Chondrocyte (in vitro differentiated cells): ENCODE measurements at regions not wholly inside any gene's neighbourhood (a gene's known extent, or its start where the extent isn't known, plus 50 kb on each side); places are given as distances from the start of the nearest gene placed in this dataset.
"Not testable (repeated sequence)": the region's sequence is repeated elsewhere in the genome, so short reads cannot be mapped to it uniquely, and the experiment has no call there.

ENCODE experiments used
- DNase-seq: peaks from one replicate; pipeline ENCODE4 v3.0.0; 2021; ENCODE audit warnings: mixed read lengths, low spot score
- H3K27ac Mint-ChIP-seq: one replicate; pipeline ENCODE4 v1.8.0; 2021; ENCODE audit warnings: mild to moderate bottlenecking, moderate library complexity, mixed read lengths; ENCODE audit not compliant: unreplicated experiment
- H3K27me3 Mint-ChIP-seq: 2 replicates; pipeline ENCODE4 v1.8.0; 2021; ENCODE audit warnings: low read depth, mixed read lengths
- H3K36me3 Mint-ChIP-seq: 2 replicates; pipeline ENCODE4 v1.8.0; 2021; ENCODE audit warnings: low read depth, mixed read lengths
- H3K4me1 Mint-ChIP-seq: 2 replicates; pipeline ENCODE4 v1.8.0; 2021; ENCODE audit warnings: low read depth, mild to moderate bottlenecking, mixed read lengths
- H3K4me3 Mint-ChIP-seq: one replicate; pipeline ENCODE4 v1.8.0; 2021; ENCODE audit warnings: mild to moderate bottlenecking, moderate library complexity, mixed read lengths; ENCODE audit not compliant: unreplicated experiment
- H3K9me3 Mint-ChIP-seq: 2 replicates; pipeline ENCODE4 v1.8.0; 2021; ENCODE audit warnings: low read depth, mixed read lengths
- CTCF ChIP-seq: fragments of 200-600 bp; sonication (generic); IDR thresholded peaks from 2 replicates; pipeline ENCODE4 v1.5.0; 2021; ENCODE audit warnings: antibody characterized with exemption, mild to moderate bottlenecking, moderate library complexity

GRCh38 chr7:42567051-42567450, 330.0 kb upstream of the GLI3 start:
- no peaks in the 10 kb centered on the region for H3K4me1 Mint-ChIP-seq
- peaks cover 13% of the 10 kb centered on the region for H3K27me3 Mint-ChIP-seq
- peaks cover 8% of the 10 kb centered on the region for H3K36me3 Mint-ChIP-seq
- no peak overlapping the region for H3K27ac Mint-ChIP-seq
- peaks cover 21% of the 10 kb centered on the region for H3K9me3 Mint-ChIP-seq
- no peak for TF ChIP-seq CTCF
- DNase-seq, result no peak
- H3K4me3 Mint-ChIP-seq, result no peak overlapping the region

GRCh38 chr7:42561797-42562196, 324.8 kb upstream of the GLI3 start:
- peaks cover 30% of the 10 kb centered on the region for H3K9me3 Mint-ChIP-seq
- peaks cover 2% of the 10 kb centered on the region for H3K36me3 Mint-ChIP-seq
- no peak for DNase-seq
- peaks cover 9% of the 10 kb centered on the region for H3K4me1 Mint-ChIP-seq
- TF ChIP-seq CTCF, result no peak
- no peak overlapping the region for H3K4me3 Mint-ChIP-seq
- H3K27me3 Mint-ChIP-seq, result peaks cover 1% of the 10 kb centered on the region
- no peak overlapping the region for H3K27ac Mint-ChIP-seq

GRCh38 chr7:42560866-42561265, 323.9 kb upstream of the GLI3 start:
- peaks cover 40% of the 10 kb centered on the region for H3K9me3 Mint-ChIP-seq

GRCh38 chr7:42554932-42555331, 317.9 kb upstream of the GLI3 start:
- H3K27me3 Mint-ChIP-seq, H3K27ac Mint-ChIP-seq, H3K4me3 Mint-ChIP-seq, DNase-seq, H3K36me3 Mint-ChIP-seq: not testable (repeated sequence)
- H3K9me3 Mint-ChIP-seq, result peaks cover 29% of the 10 kb centered on the region
- peaks cover 26% of the 10 kb centered on the region for H3K4me1 Mint-ChIP-seq

More at GRCh38 chr7:42560866-42561265, 323.9 kb upstream of the GLI3 start:
- TF ChIP-seq CTCF, result no peak
- DNase-seq, result no peak
- H3K4me3 Mint-ChIP-seq, result no peak overlapping the region
- H3K4me1 Mint-ChIP-seq, result peaks cover 9% of the 10 kb centered on the region
- peaks cover 2% of the 10 kb centered on the region for H3K36me3 Mint-ChIP-seq
- H3K27me3 Mint-ChIP-seq, result peaks cover 1% of the 10 kb centered on the region
- no peak overlapping the region for H3K27ac Mint-ChIP-seq

GRCh38 chr7:42552227-42552626, 315.2 kb upstream of the GLI3 start:
- no peak overlapping the region for H3K4me3 Mint-ChIP-seq
- H3K27me3 Mint-ChIP-seq, result no peaks in the 10 kb centered on the region
- H3K36me3 Mint-ChIP-seq, result peaks cover 5% of the 10 kb centered on the region
- no peak for TF ChIP-seq CTCF
- no peak overlapping the region for H3K27ac Mint-ChIP-seq
- DNase-seq, result no peak
- H3K9me3 Mint-ChIP-seq, result peaks cover 28% of the 10 kb centered on the region
- H3K4me1 Mint-ChIP-seq, result peaks cover 26% of the 10 kb centered on the region

- Mint-ChIP-seq H3K27me3 (no peaks in the 10 kb centered on the region), H3K4me1 (peaks cover 30% of the 10 kb centered on the region), H3K27ac (peak overlapping the region; percentile 68), H3K36me3 (peaks cover 5% of the 10 kb centered on the region), H3K4me3 (no peak overlapping the region), H3K9me3 (peaks cover 15% of the 10 kb centered on the region)
- no peak for DNase-seq
- TF ChIP-seq CTCF, result no peak
Observed at GRCh38 chr7:42550706-42551470, 313.9 kb upstream of the GLI3 start.
